ENCODE measurements at regions not wholly inside any gene's neighbourhood (a gene's known extent, or its start where the extent isn't known, plus 50 kb on each side); places are given as distances from the start of the nearest gene placed in this dataset.

GRCh38 chr5:98425640-98426039, 347.8 kb upstream of the RGMB start:
- TF ChIP-seq CTCF (IDR thresholded peaks at IDR 0.05) = no peak
- TF ChIP-seq POLR2A (IDR thresholded peaks at IDR 0.05) = no peak

Data from uterus (tissue), 2 donors.